Spleen (tissue), 7 donors: ENCODE measurements at regions not wholly inside any gene's neighbourhood (a gene's known extent, or its start where the extent isn't known, plus 50 kb on each side); places are given as distances from the start of the nearest gene placed in this dataset.

Experiments used
- CTCF ChIP-seq, 11 experiments: fragments of 200-600 bp in 7 of 11; fragments of 450-650 bp in 4 of 11; sonication (generic) in 4 of 11; IDR thresholded peaks in 8 of 11; conservative IDR thresholded peaks in 3 of 11; 1 replicate in 7 of 11; 2 replicates in 4 of 11; pipeline versions ENCODE4 v1.4.0 to v1.8.0; 2016 to 2021; ENCODE audit warnings: antibody characterized with exemption in 11 of 11, inconsistent platforms in 4 of 11, mild to moderate bottlenecking in 1 of 11
- POLR2A ChIP-seq, 3 donors: fragments of 450-650 bp; IDR thresholded peaks; one replicate each; pipeline ENCODE4 v1.5.1; 2017; ENCODE audit warnings: antibody characterized with exemption in 3 of 3, mild to moderate bottlenecking in 1 of 3
- POLR2AphosphoS5 ChIP-seq, 3 donors: sonication (generic); formaldehyde crosslinking; IDR thresholded peaks; one replicate each; pipeline ENCODE4 v1.5.1; 2017; ENCODE audit warnings: antibody characterized with exemption in 3 of 3
- donor health status: DM: no; HTN: no; CAD: no; lungs with moderate emphysema.
- donor health status: DM: no; HTN: no; CAD: no.
- donor health status: DM: no; HTN: no; CAD: no.

- TF ChIP-seq CTCF (IDR thresholded peaks at IDR 0.05 in 8 of 11, conservative IDR thresholded peaks at IDR 0.05 in 3 of 11) (no peak), POLR2A (IDR thresholded peaks at IDR 0.05) (no peak), POLR2AphosphoS5 (IDR thresholded peaks at IDR 0.05) (no peak)
These were observed 779.3 kb downstream of the NLGN4X start for GRCh38 chrX:5449323-5449722.
